Activated CD4-positive, CD25-positive, alpha-beta regulatory T cell treated with anti-CD3 and anti-CD28 coated beads, Interleukin-2, amount 50 U/mL, for 24 hours (primary cell): ENCODE measurements at regions not wholly inside any gene's neighbourhood (a gene's known extent, or its start where the extent isn't known, plus 50 kb on each side); places are given as distances from the start of the nearest gene placed in this dataset.
"Not testable (repeated sequence)": the region's sequence is repeated elsewhere in the genome, so short reads cannot be mapped to it uniquely, and the experiment has no call there.

Experiments used
- ATAC-seq, 2 donors: fragments of 150-1000 bp; cut with Tn5 transposase; one replicate each; pipeline ENCODE4 v1.10.0; 2021; ENCODE audit warnings: mild to moderate bottlenecking in 1 of 2, moderate library complexity in 1 of 2

DNA sequence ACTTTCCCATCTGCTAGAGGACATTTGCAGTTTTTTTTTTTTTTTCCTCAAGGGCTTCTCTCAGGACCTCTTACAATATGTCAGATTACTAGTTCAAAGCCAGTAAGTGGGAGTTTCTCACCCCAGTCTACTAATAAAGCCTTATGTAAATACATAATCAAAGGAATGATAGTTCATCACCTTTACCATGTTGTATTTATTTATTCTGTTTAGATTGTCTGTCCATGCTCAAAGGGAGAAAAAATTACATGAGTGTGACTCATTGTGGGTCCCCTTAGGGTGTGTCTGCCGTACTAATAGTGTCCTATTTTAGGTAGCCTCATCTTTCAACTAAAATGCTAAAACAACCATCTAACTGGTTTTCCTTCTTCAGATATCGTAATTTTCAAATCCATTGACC lies 917.6 kb downstream of the EPHA3 start:
- ATAC-seq = no peak

DNA sequence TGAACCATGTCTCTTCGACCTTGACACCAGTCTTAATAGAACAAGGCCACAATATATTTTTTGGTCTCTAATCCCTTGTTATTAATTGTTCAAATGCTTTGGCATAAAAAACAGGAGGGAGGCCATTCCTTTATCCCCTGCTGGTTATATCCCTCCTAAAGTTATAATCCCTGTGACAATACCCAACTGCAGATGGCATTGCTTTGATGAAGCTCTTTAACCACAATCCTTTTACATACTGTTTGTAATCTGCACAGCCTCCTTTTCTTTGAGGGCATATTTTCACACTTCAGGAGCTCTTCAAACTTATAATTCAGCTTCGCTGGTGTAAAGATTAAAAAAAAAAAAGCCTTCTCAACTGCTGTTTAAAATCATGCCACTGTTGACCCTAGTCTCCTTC lies 919.0 kb downstream of the EPHA3 start:
- ATAC-seq = no peak

DNA sequence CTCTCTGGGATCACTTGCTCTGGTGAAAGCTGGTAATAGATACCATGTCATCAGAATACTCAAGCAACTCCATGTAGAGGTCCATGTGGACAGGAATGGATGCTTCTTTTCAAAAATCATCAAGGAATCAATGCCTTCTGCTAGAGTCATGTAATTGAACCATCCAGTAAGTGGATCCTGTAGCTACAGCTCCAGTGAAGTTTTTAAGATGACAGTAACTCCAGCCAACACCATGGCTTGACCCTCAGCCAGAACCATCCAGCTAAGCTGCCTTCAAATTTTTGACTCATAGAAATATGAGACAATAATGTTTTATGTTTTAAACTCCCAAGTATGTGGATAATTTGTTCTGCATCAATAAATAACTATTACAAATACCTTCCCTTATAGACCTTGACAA lies 923.7 kb downstream of the EPHA3 start:
- no peak for ATAC-seq

DNA sequence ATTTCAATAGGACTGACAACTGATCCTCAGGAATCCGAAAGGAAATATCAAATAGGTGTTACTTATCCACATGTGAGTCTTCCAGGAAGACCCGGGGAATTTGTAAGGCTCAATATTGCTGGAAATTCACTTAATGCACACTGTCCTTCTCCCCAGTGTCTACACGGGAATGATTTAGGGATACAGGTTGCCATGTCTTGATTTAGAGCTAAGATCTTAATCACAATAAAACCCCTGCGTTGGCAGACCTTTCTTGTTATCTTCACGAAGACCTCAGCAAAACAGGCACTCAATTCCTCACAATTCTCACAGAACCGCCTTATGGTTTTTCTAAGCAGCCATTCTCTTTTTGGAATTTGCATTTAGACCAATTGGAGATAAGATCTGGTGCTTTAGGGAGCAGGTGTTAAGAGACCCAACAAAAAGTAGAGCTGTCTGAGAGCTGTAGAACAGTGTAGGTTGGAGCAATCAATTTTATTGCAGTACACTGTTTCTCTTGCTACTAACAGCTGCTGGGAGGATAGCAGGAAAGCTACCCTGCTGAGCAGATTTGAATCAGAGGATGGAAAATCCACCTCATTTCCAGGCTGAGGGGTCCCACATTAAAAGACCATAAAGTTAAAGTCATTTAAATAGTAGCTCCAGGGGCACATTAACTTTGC lies 925.7 kb downstream of the EPHA3 start:
- ATAC-seq = no peak

DNA sequence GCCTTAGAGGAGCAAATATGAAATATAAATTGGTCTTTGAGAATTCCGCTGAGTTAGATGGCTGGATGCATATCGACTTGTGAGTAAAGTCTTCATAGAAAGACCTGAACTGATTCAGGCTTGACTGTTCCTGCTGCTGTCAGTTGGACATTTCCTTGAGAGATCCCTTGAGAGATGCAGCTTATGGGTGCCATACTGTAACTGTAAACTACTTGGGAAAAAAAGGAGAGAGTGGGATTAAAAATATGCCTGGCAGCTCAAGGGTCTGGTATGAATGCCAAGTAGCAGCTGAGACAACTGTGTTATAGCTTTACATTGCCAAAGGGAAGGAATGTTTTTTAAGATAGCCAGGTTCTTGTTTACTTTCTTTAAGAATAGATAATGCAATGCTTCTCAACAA lies 926.6 kb downstream of the EPHA3 start:
- no peak for ATAC-seq

DNA sequence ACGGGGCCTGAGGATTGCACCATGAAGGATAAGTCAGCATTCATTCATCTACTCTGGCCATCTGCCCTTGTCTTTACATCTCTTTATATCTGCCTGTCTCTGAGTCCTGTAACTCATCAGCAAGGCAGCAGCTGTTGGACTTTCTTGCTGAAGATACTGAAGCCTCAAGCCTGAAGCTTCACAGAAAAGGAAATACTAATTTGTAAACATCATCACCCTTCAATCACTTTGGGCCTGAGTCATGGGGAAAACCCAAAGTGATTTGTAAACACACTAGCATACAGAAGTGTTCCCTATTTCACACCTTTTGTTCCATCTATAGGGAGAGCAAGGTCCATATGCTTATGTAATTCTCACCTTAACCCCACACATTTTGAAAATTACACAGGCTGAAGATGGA lies 928.2 kb downstream of the EPHA3 start:
- ATAC-seq = no peak

DNA sequence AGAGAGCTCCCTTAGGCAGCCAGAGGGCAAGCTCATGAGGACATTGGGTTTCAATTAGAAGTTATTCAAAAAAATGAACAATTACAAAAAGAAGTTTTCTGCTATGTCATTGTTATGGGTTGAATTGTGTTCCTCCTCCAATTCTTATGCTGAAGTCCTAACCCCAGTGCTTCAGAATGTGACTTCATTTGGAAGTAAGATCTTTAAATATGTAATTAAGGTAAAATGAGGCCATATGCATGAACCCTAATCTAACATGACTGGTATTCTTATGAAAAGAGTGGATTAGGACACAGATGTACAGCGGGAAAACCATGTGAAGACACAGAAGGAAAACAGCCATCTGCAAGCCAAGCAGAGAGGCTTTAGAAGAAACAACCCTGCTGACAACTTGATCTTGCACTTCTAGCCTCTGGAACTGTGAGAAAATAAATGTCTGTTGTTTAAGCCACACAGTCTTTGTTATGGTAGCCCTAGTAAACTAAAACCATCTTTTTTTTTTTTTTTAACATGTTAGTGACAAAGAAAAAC lies 929.6 kb downstream of the EPHA3 start:
- ATAC-seq = no peak

DNA sequence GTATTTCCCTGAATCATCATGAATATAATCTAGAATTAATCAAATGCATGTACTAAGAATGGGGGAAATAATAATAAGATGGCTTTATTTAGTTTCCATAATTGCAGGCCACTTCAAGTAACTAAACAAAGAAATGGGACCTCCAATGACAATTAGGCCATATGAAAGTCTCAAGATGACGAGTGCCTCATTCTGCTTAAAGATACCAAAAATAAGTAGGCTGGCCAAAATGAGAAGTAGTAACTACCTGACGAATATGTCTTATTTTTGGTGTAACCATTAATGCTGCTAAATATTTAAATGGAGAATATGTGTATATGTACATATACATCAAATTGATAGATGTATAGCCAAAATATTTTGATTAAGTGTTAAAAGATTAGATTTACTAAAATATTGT lies 932.6 kb downstream of the EPHA3 start:
- no peak for ATAC-seq

DNA sequence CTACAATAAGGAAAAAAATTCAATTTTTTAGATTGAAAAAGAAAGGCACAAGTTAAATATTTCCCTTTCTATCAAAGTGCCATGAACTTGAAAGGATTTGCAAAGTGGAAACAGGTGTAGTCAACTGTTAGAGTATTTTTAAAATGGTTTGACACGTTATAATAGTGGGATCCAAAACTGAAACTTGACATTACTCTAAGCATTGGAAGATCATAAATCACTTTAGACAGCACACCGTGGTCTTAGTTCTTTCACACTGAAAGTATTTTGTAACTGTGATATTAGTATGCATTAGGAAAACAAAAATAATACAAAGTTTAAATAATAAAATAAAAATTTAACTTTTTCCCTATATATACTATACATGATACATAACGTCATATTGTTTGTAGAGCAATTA lies 933.1 kb downstream of the EPHA3 start:
- no peak for ATAC-seq

DNA sequence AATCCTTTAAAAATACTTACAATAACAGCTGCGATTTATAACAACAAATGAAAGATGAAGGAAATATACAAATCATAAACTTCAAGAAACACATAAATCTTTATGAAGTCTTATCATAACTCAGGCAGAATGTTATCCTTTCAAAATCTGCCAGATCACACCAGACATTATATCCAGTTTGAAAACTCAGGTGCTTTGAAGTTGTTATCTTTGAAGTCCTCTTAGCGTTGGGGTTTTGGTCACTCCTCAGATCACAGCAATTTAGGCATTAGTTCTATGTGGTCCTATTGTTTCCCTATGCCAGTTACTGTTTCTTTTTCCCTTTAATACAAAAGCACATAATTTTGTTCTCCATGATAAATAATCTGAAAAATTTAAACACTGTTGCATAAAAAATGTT lies 934.6 kb downstream of the EPHA3 start:
- no peak for ATAC-seq

DNA sequence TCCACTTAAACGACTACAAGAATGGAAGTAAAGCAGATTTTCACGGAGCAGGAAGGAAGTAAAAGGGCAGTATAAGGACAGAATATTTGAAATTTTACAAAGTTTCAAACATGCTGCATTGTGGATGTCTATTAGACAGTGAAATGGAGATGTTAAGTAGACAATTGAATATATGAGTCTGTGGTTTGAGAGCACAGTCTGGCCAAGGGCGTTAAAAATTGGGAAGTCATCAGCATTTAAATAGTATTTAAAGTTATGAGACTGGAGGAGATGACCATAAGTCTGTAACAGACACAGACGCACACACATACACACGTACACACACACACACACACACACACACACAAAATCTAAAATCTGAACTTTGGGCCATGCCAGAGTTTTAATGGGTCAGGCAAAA lies 935.9 kb downstream of the EPHA3 start:
- no peak for ATAC-seq

DNA sequence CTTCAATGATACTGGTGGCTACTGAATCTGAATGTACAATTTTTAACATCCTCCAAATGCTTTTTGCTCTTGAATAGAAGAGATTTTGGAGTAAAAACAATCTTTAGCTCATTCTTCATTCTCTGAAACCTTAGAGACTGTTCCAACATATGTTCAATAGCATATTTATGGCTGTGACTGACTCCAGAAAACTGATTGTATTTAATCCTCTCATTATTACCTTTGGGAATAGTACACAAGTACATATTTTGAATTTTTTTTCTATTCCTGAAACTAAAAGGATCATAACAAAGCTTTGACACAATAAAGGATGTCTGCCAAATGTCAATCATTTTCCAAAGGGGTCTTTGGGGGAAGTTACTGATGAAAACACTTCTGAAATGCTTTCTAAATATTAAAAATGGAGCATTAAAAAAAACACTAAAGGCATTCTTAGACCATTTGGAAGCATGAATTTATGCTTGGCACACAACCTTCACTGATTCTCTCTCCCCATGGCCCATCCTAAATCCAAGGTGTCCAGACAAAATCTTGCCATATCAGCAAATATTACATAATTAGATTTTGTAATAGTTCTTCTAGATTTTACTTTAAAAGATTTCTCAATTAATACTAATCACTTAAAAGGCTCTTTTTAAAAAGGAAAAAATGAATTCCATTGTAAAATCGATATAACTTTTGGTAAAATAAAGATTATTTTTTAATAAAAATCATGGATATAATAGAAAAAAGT lies 936.8 kb downstream of the EPHA3 start:
- ATAC-seq = no peak

DNA sequence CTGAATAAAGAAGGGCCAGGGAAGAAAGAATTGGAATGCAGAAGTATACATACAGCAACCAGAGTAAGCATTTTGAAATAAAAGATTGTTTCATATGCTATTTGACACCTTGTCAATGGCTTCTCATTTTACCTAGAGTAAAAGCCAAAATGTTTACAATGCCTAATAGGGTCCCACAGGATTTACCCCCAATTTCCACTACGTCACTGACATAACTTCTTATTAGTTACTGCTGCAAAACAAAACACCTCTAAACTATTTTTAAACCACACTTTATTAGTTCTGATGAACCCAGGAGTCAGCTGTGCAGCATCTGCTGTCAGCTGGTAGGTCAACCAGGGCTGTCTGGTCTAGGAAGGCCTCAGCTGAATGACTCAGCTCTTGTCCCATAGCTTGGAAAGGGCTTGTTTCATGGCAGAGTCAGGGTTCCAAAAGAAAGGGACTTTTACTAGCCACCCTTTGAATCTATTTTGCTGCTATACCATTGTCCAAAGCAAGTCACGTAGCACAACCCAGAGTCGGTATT lies 945.1 kb downstream of the EPHA3 start:
- ATAC-seq = no peak

DNA sequence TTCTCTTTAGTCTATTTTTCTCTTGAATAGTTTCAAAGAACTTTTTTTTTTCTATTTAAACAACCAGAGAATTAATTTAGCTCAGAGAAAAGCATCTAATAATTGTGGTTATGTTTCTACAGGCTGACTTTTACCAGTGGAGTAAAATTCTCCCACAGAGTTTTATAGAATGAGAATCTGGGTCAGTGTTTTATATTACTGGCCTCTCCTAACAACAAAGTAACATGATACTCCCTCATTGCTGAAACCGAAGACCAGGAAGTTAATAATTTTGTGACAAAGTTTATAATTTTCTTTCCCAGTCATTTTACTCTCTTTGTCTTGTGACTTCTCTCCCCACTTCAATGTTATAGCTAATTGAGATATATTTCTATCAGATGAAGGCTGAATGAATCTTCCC lies 946.9 kb downstream of the EPHA3 start:
- ATAC-seq = no peak

DNA sequence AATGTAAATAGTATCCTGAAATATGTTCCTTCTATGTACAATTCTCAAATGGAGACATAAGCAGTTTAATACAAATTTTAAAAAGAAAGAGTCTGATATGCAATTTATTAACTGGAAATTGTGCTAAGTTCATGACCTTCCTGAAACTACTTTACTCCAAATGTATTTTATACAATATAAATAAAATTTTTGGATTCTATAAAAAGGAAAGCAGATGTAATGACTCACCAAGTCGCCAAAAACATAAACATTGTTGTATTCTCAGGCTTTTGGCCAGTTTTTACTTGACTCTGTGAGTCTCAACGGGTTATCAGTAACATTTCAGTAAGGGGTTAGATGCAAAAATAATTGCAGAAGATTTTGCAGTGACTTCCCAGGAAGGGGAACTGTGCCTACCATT lies 948.2 kb downstream of the EPHA3 start:
- no peak for ATAC-seq

DNA sequence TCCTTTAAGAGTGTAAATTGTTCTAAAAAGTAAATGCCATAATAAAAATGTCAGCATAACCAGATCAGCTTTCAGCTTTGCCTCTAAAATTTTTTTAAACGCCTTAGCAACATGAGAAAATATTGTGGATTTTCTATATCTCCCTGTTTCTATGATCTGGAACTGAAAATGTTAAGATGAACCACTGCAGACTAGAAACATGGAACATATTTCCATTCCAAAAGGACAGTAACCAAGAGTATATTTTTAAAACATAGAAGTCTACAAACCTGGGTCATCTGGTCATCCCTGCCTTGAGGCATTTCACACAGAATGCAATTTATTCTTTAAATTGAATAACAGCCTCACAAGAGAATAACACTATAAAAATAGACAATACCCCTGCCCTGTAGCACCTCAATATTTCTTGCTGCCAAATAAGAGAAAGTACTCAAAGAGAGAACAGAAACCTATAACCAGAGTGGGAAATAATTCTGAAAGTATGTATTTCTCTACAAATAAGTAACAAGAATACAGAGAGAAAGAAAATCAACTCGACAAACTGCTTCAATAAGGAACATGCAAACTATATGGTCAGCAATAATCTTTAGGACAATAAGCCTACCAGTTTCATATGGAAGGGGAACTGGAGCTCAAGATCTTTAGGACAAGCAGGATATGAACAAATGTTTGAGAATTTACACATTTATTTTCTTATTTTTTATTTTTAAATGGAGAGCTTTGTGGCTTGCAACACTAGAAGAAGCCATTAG lies 949.0 kb downstream of the EPHA3 start:
- no peak for ATAC-seq

DNA sequence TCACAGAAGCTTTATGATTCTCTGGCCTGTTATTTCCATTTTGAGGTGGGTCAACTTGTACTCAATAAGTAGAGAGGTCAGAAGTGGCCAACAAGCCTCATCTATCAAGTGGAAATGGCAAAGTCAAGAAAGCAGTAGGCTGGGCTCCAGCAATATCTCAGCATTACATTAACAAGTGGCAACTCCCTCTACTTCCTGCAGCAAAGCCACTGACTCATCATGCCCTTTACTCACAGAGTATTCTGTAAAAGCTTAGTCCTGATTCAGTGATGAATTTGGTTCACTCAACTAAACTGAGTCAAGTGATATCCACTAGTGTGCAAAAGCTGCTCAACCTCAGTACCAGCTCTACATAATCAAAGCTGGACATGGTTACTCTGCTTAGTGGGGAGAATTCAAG lies 954.6 kb downstream of the EPHA3 start:
- no peak for ATAC-seq

DNA sequence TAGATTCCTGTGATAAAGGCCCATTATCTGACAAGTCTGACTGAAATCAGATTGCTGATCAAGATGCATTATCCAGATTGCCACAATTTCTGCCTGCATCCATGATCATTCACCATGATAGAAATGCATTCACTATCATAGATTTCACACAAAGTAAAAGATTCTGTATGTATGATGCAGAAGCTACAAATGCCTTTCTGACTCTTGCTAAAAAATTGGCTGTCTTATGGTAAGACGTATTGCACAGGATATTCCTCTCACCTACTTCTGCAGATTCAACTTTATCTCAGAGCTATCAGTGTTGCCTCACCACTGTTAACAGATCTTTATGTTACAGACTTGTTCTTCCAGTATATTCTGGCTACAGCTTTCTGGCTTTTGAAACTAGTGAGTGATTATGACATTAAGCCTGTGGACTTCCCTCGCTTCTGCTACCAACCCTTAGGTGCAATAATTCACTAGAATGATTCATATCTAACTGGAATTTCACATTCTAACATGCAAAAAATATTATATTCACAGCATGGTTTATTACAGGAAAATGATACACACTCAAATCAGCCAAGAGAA lies 955.3 kb downstream of the EPHA3 start:
- ATAC-seq = no peak

DNA sequence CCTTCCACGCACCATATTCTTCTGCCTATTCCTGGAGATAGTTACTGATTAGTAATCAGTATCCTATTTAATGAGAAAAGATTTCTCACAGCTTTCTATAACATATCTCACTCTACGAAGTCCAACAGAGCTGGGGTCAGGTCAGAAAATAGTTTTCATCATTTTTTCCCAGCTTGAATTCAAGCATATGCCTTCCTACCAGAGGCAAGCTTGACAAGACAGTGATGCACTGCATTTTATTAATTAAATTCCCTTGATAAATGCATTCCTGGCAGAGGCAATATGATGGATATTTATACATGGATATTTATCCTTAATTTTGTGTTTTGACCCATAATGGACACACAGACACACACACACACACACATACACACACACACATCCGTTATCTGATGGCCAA lies 961.4 kb downstream of the EPHA3 start:
- ATAC-seq = no peak

DNA sequence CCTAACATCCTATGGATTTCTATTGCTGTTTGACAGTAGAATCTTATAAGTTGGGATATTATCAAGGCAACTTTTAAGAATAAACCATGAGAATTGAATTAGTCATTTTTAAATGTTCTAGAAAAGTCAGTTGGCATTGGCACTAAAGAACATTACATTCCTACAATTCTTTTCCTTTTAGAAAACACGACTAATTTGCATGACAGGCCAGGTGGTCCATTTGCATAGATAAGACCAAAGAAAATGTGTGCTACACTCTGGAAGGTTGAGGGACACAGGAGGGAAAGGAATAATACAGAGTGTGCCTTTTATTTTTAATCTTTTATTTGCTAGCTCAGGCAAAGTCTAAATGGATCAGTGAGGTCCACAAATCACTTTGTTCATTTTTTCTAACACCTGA lies 962.3 kb downstream of the EPHA3 start:
- ATAC-seq = no peak

DNA sequence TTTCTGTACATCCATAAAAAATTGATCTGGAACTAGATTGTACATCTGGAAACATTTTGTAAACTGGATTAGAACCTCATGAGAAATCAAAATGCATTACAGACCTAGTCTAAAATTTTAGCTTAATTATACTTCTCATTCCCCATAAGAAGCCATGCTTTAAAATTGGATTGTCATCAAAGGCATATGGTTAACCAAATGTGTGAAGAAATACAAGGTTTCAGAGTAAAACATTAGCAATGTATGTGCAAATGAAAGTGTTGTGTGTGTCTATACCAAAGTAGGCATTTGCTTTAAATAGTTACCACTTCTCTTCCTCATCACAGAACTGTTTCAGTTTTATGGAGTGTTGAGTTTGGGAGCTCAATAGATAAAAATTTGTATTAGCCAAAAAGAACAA lies 968.7 kb downstream of the EPHA3 start:
- no peak for ATAC-seq

DNA sequence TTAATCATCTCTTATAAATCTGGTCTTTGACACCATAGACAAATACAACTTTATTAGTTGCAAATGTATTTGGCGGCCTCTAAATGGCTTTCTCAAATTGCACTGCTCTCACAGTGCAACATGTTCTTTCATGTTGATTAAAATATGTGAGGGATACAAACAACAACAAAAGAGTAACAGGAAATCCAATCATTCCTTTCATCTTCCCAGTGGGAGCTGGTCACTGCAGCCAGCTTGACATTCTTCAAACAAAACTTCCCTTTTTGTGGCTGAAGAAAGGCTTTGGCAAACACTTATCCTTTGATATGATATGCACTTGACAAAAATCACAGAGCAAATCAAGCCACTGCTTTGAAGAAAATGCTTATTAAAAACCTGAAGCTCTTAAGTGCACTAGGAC lies 973.6 kb downstream of the EPHA3 start:
- no peak for ATAC-seq

DNA sequence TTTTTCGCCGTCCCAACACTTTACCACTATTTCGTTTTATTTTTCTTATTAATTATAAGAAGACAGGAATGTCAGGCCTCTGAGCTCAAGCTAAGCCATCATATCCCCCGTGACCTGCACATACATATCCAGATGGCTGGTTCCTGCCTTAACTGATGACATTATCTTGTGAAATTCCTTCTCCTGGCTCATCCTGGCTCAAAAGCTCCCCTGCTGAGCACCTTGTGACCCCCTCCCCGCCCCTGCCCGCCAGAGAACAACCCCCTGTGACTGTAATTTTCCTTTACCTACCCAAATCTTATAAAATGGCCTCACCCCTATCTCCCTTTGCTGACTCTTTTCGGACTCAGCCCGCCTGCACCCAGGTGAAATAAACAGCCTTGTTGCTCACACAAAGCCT lies 978.9 kb downstream of the EPHA3 start:
- not testable (repeated sequence) for ATAC-seq
